ENCODE measurements at regions not wholly inside any gene's neighbourhood (a gene's known extent, or its start where the extent isn't known, plus 50 kb on each side); places are given as distances from the start of the nearest gene placed in this dataset.

GRCh38 chr6:140007525-140007924, 633.1 kb upstream of the CITED2 start:
- Histone ChIP-seq H3K27ac (ENCODE audit: low read depth, low read length) (no peak overlapping the region), H3K27me3 (ENCODE audit: insufficient read depth, low read length) (no peaks in the 10 kb centered on the region), H3K36me3 (ENCODE audit: insufficient read depth, low read length) (no peaks in the 10 kb centered on the region), H4K20me1 (ENCODE audit: insufficient read depth, low read length) (no peaks in the 10 kb centered on the region), H3K9me3 (ENCODE audit: insufficient read depth, low read depth, low read length) (no peaks in the 10 kb centered on the region), H3K79me2 (ENCODE audit: insufficient read depth, low read length) (no peaks in the 10 kb centered on the region), H3K9ac (ENCODE audit: low read length) (no peak overlapping the region), H3K4me3 (ENCODE audit: insufficient read depth, low read depth, low read length) (no peak overlapping the region), H2AFZ (ENCODE audit: low read depth, low read length) (no peak overlapping the region), H3K4me2 (ENCODE audit: low read length) (no peak overlapping the region), H3K4me1 (ENCODE audit: insufficient read depth, low read length) (no peaks in the 10 kb centered on the region)
- no peaks in the 10 kb centered on the region for H3K36me3 Mint-ChIP-seq (ENCODE audit: low read depth, unreplicated experiment)
- DNase-seq (ENCODE audit: low read depth) (no peak), FAIRE-seq (no peak)
- H3K27me3 Mint-ChIP-seq (ENCODE audit: low read depth, unreplicated experiment): no peaks in the 10 kb centered on the region
- peaks cover 3% of the 10 kb centered on the region for H3K4me1 Mint-ChIP-seq (ENCODE audit: low read depth, unreplicated experiment)
- no peak overlapping the region for H3K27ac Mint-ChIP-seq (ENCODE audit: unreplicated experiment)
- no peak overlapping the region for H3K4me3 Mint-ChIP-seq (ENCODE audit: unreplicated experiment)
- TF ChIP-seq CTCF (IDR thresholded peaks at IDR 0.05; ENCODE audit: insufficient read depth, low read depth, low read length) (no peak), EZH2 (IDR thresholded peaks at IDR 0.05; ENCODE audit: insufficient read depth, low read length) (no peak)
- H3K9me3 Mint-ChIP-seq (ENCODE audit: unreplicated experiment): peaks cover 5% of the 10 kb centered on the region

DNA sequence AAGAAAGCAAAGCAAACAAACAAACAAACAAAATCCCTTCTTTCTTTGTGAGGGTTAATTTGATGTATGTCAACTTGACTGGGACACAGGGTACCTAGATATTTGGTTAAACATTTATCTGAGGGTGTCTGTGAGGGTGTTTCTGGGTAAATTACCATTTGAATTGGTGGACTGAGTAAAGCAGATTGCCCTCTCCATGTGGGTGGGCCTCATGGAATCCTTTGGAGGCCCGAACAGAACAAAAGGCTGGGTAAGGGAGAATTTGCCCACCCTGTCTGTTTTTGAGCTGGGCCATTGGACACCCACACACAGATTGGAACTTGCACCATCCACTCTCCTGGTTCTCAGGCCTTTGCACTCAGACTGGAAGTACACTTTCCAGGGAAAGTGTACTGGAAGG, 628.8 kb upstream of the CITED2 start:
- no peaks in the 10 kb centered on the region for H3K79me2 ChIP-seq (ENCODE audit: insufficient read depth, low read length)
- peaks cover 4% of the 10 kb centered on the region for H3K4me1 Mint-ChIP-seq (ENCODE audit: low read depth, unreplicated experiment)
- H3K4me2 ChIP-seq (ENCODE audit: low read length): no peak overlapping the region
- no peak overlapping the region for H3K27ac Mint-ChIP-seq (ENCODE audit: unreplicated experiment)
- TF ChIP-seq EZH2 (IDR thresholded peaks at IDR 0.05; ENCODE audit: insufficient read depth, low read length) (no peak), CTCF (IDR thresholded peaks at IDR 0.05; ENCODE audit: insufficient read depth, low read depth, low read length) (no peak)
- peaks cover 5% of the 10 kb centered on the region for H3K9me3 Mint-ChIP-seq (ENCODE audit: unreplicated experiment)
- no peaks in the 10 kb centered on the region for H4K20me1 ChIP-seq (ENCODE audit: insufficient read depth, low read length)
- H3K36me3 Mint-ChIP-seq (ENCODE audit: low read depth, unreplicated experiment): peaks cover 3% of the 10 kb centered on the region
- H3K4me1 ChIP-seq (ENCODE audit: insufficient read depth, low read length): no peaks in the 10 kb centered on the region
- no peak overlapping the region for H3K27ac ChIP-seq (ENCODE audit: low read depth, low read length)
- H3K36me3 ChIP-seq (ENCODE audit: insufficient read depth, low read length): no peaks in the 10 kb centered on the region
- FAIRE-seq (no peak), DNase-seq (ENCODE audit: low read depth) (no peak)
- H3K4me3 Mint-ChIP-seq (ENCODE audit: unreplicated experiment): no peak overlapping the region
- no peaks in the 10 kb centered on the region for H3K27me3 Mint-ChIP-seq (ENCODE audit: low read depth, unreplicated experiment)
- no peak overlapping the region for H3K9ac ChIP-seq (ENCODE audit: low read length)
- no peak overlapping the region for H2AFZ ChIP-seq (ENCODE audit: low read depth, low read length)
- H3K4me3 ChIP-seq (ENCODE audit: insufficient read depth, low read depth, low read length): no peak overlapping the region
- no peaks in the 10 kb centered on the region for H3K27me3 ChIP-seq (ENCODE audit: insufficient read depth, low read length)
- no peaks in the 10 kb centered on the region for H3K9me3 ChIP-seq (ENCODE audit: insufficient read depth, low read depth, low read length)

DNA sequence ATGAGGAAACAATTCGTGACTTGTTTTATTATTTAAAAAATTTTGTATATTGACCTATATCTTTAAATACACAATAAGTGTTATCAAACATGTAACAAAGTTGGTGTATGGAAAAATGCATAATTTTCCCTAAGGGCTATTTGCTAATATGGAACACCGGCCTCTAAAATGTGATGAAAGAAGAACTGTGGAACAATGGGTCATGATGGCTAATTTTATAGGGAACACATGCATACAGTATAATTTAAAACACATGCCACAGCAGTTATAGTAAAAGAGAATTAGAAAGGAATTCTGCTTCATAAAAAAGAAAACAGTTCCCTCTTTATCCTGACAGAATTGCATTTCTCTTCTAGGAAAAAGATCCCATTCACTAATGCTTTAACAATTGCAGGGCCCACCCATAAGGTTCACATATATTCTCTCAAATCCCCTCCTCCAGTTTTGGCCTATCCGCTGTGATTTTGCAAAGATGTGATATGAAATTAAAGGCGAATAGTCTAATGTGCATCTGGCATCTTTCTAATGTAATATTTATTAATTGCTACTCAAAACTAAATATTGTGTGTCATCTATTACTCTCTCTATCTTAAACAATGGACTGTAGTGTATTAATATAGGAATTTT, 628.1 kb upstream of the CITED2 start:
- Mint-ChIP-seq H3K4me3 (ENCODE audit: unreplicated experiment) (no peak overlapping the region), H3K36me3 (ENCODE audit: low read depth, unreplicated experiment) (peaks cover 3% of the 10 kb centered on the region), H3K27me3 (ENCODE audit: low read depth, unreplicated experiment) (no peaks in the 10 kb centered on the region), H3K27ac (ENCODE audit: unreplicated experiment) (no peak overlapping the region), H3K9me3 (ENCODE audit: unreplicated experiment) (no peaks in the 10 kb centered on the region), H3K4me1 (ENCODE audit: low read depth, unreplicated experiment) (peaks cover 4% of the 10 kb centered on the region)
- FAIRE-seq: peak; percentile 67
- Histone ChIP-seq H3K4me2 (ENCODE audit: low read length) (no peak overlapping the region), H3K9ac (ENCODE audit: low read length) (no peak overlapping the region), H4K20me1 (ENCODE audit: insufficient read depth, low read length) (no peaks in the 10 kb centered on the region), H3K27me3 (ENCODE audit: insufficient read depth, low read length) (no peaks in the 10 kb centered on the region), H3K36me3 (ENCODE audit: insufficient read depth, low read length) (no peaks in the 10 kb centered on the region), H3K79me2 (ENCODE audit: insufficient read depth, low read length) (no peaks in the 10 kb centered on the region), H3K9me3 (ENCODE audit: insufficient read depth, low read depth, low read length) (no peaks in the 10 kb centered on the region), H3K4me1 (ENCODE audit: insufficient read depth, low read length) (no peaks in the 10 kb centered on the region), H3K27ac (ENCODE audit: low read depth, low read length) (no peak overlapping the region), H2AFZ (ENCODE audit: low read depth, low read length) (no peak overlapping the region), H3K4me3 (ENCODE audit: insufficient read depth, low read depth, low read length) (no peak overlapping the region)
- DNase-seq (ENCODE audit: low read depth): no peak
- no peak for TF ChIP-seq CTCF (IDR thresholded peaks at IDR 0.05; ENCODE audit: insufficient read depth, low read depth, low read length)
- no peak for TF ChIP-seq EZH2 (IDR thresholded peaks at IDR 0.05; ENCODE audit: insufficient read depth, low read length)
